ENCODE measurements at regions not wholly inside any gene's neighbourhood (a gene's known extent, or its start where the extent isn't known, plus 50 kb on each side); places are given as distances from the start of the nearest gene placed in this dataset.

GRCh38 chr4:71188951-71189350, 149.9 kb upstream of the SLC4A4 start:
- no peak overlapping the region for H3K27ac ChIP-seq (ENCODE audit: low read length)
- no peak overlapping the region for H3K4me3 ChIP-seq (ENCODE audit: low read length)
- H3K36me3 ChIP-seq (ENCODE audit: control insufficient read depth, low read depth, low read length) = no peaks in the 10 kb centered on the region
- no peaks in the 10 kb centered on the region for H3K9me3 ChIP-seq (ENCODE audit: control insufficient read depth, low read depth, low read length)
- peaks cover 44% of the 10 kb centered on the region for H3K27me3 ChIP-seq (ENCODE audit: control insufficient read depth, insufficient read depth, low read length)
- no peak overlapping the region for H3K9ac ChIP-seq (ENCODE audit: low read length)
- H3K4me1 ChIP-seq (ENCODE audit: control insufficient read depth, low read depth, low read length) = peaks cover 4% of the 10 kb centered on the region

DNA sequence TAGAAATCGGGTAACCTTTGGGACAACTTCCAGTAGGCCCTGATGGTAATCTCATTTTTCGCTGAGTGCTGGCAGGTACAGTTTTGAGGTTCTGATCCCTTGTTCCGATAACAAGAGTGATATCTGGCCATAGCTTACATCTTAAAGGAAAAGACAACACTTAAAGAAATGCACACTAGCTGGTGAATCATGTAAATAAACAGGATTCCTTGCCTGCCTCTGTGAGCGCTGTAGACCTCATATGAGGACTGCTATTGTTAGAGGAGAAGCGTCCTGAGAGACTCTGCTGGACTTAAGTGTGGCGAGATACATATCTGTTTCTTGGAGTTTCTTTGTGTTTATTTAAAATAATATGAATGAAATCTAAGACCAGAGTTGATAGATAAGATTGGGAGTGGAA, 149.3 kb upstream of the SLC4A4 start:
- H3K36me3 ChIP-seq (ENCODE audit: control insufficient read depth, low read depth, low read length) = no peaks in the 10 kb centered on the region
- H3K9ac ChIP-seq (ENCODE audit: low read length) = no peak overlapping the region
- H3K4me1 ChIP-seq (ENCODE audit: control insufficient read depth, low read depth, low read length) = peaks cover 4% of the 10 kb centered on the region
- no peaks in the 10 kb centered on the region for H3K9me3 ChIP-seq (ENCODE audit: control insufficient read depth, low read depth, low read length)
- H3K27ac ChIP-seq (ENCODE audit: low read length) = no peak overlapping the region
- H3K27me3 ChIP-seq (ENCODE audit: control insufficient read depth, insufficient read depth, low read length) = peaks cover 41% of the 10 kb centered on the region
- H3K4me3 ChIP-seq (ENCODE audit: low read length) = no peak overlapping the region

- Histone ChIP-seq H3K4me3 (ENCODE audit: low read length) (no peak overlapping the region), H3K4me1 (ENCODE audit: control insufficient read depth, low read depth, low read length) (peaks cover 4% of the 10 kb centered on the region), H3K27ac (ENCODE audit: low read length) (no peak overlapping the region), H3K9ac (ENCODE audit: low read length) (no peak overlapping the region), H3K27me3 (ENCODE audit: control insufficient read depth, insufficient read depth, low read length) (peaks cover 1% of the 10 kb centered on the region), H3K36me3 (ENCODE audit: control insufficient read depth, low read depth, low read length) (no peaks in the 10 kb centered on the region), H3K9me3 (ENCODE audit: control insufficient read depth, low read depth, low read length) (no peaks in the 10 kb centered on the region)
Observed at GRCh38 chr4:71194454-71194853, 144.4 kb upstream of the SLC4A4 start.

GRCh38 chr4:71195924-71196323, 142.9 kb upstream of the SLC4A4 start:
- H3K27ac ChIP-seq (ENCODE audit: low read length) = no peak overlapping the region

DNA sequence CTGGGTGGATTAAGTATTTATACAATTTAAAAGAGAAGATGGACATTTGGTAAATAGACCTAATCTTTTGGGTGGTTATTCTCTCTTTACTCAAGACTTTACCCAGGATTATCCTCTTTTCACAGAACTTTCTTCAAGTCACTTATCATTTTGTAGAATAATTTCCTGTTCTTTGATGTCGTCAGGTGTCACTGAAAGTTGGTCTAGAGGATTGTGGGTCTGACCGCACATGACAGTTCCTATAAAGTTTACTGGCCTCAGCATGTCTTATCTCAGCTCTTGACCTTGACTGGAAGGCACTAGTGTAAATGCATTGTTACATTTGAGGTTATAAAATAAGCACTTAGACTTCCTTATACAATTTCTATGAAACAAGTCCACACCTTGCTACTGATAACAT, 139.9 kb upstream of the SLC4A4 start:
- Histone ChIP-seq H3K36me3 (ENCODE audit: control insufficient read depth, low read depth, low read length) (no peaks in the 10 kb centered on the region), H3K4me1 (ENCODE audit: control insufficient read depth, low read depth, low read length) (peaks cover 4% of the 10 kb centered on the region), H3K27me3 (ENCODE audit: control insufficient read depth, insufficient read depth, low read length) (no peaks in the 10 kb centered on the region)

More at GRCh38 chr4:71195924-71196323, 142.9 kb upstream of the SLC4A4 start:
- no peak overlapping the region for H3K9ac ChIP-seq (ENCODE audit: low read length)
- H3K9me3 ChIP-seq (ENCODE audit: control insufficient read depth, low read depth, low read length) = no peaks in the 10 kb centered on the region
- H3K36me3 ChIP-seq (ENCODE audit: control insufficient read depth, low read depth, low read length) = no peaks in the 10 kb centered on the region
- peaks cover 4% of the 10 kb centered on the region for H3K4me1 ChIP-seq (ENCODE audit: control insufficient read depth, low read depth, low read length)
- no peaks in the 10 kb centered on the region for H3K27me3 ChIP-seq (ENCODE audit: control insufficient read depth, insufficient read depth, low read length)
- no peak overlapping the region for H3K4me3 ChIP-seq (ENCODE audit: low read length)

DNA sequence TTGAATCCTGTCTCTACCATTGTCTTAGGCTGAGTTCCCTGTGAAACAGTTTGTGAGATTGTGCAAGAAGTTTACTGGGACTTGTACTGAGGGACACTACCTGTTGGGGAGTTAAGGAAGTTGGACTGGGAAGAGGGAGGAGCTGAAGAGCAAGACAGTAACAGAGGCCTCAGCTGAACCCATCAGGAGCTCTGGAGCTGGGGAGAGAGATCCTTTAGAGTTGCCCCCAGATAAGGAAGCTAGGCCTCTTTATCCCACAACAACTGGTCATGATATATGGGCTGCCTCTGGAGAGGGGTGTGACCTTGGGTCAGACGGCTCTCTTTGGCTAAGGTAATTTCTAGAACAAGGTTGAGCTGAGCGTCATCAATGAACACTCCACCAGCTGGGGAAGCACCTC, 137.8 kb upstream of the SLC4A4 start:
- no peaks in the 10 kb centered on the region for H3K27me3 ChIP-seq (ENCODE audit: control insufficient read depth, insufficient read depth, low read length)
- H3K36me3 ChIP-seq (ENCODE audit: control insufficient read depth, low read depth, low read length) = no peaks in the 10 kb centered on the region
- no peaks in the 10 kb centered on the region for H3K9me3 ChIP-seq (ENCODE audit: control insufficient read depth, low read depth, low read length)
- no peak overlapping the region for H3K27ac ChIP-seq (ENCODE audit: low read length)
- peaks cover 5% of the 10 kb centered on the region for H3K4me1 ChIP-seq (ENCODE audit: control insufficient read depth, low read depth, low read length)
- H3K4me3 ChIP-seq (ENCODE audit: low read length) = no peak overlapping the region
- H3K9ac ChIP-seq (ENCODE audit: low read length) = no peak overlapping the region

More for the DNA sequence above, 139.9 kb upstream of the SLC4A4 start:
- Histone ChIP-seq H3K4me3 (ENCODE audit: low read length) (no peak overlapping the region), H3K27ac (ENCODE audit: low read length) (no peak overlapping the region), H3K9ac (ENCODE audit: low read length) (no peak overlapping the region), H3K9me3 (ENCODE audit: control insufficient read depth, low read depth, low read length) (no peaks in the 10 kb centered on the region)

GRCh38 chr4:71201817-71202576, 136.8 kb upstream of the SLC4A4 start:
- Histone ChIP-seq H3K4me1 (ENCODE audit: control insufficient read depth, low read depth, low read length) (peaks cover 5% of the 10 kb centered on the region), H3K27ac (ENCODE audit: low read length) (no peak overlapping the region), H3K9ac (ENCODE audit: low read length) (no peak overlapping the region)

GRCh38 chr4:71202705-71203104, 136.1 kb upstream of the SLC4A4 start:
- no peak overlapping the region for H3K9ac ChIP-seq (ENCODE audit: low read length)

More at GRCh38 chr4:71201817-71202576, 136.8 kb upstream of the SLC4A4 start:
- Histone ChIP-seq H3K27me3 (ENCODE audit: control insufficient read depth, insufficient read depth, low read length) (no peaks in the 10 kb centered on the region), H3K36me3 (ENCODE audit: control insufficient read depth, low read depth, low read length) (no peaks in the 10 kb centered on the region), H3K9me3 (ENCODE audit: control insufficient read depth, low read depth, low read length) (no peaks in the 10 kb centered on the region), H3K4me3 (ENCODE audit: low read length) (no peak overlapping the region)

DNA sequence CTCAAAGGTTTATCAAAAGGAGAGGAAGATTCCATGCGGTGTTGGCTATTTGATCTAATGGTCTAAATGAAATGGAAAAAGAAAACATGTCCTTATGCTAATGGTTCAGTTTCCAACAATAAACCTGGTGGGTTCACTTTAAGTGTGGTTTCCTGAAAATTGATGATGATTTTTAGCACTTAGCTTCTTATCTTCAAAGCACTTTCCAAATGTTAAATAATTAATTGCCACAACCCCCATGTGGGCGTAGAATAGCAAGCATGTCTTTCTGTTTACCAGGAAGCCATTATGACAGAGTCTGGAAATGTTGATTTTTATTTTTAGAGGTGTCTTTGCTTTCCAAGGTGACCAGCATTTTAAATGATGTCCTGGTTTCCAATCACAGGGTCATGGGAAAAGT, 134.8 kb upstream of the SLC4A4 start:
- Histone ChIP-seq H3K4me1 (ENCODE audit: control insufficient read depth, low read depth, low read length) (peaks cover 5% of the 10 kb centered on the region), H3K36me3 (ENCODE audit: control insufficient read depth, low read depth, low read length) (no peaks in the 10 kb centered on the region), H3K9ac (ENCODE audit: low read length) (no peak overlapping the region), H3K9me3 (ENCODE audit: control insufficient read depth, low read depth, low read length) (no peaks in the 10 kb centered on the region), H3K4me3 (ENCODE audit: low read length) (no peak overlapping the region), H3K27ac (ENCODE audit: low read length) (no peak overlapping the region), H3K27me3 (ENCODE audit: control insufficient read depth, insufficient read depth, low read length) (no peaks in the 10 kb centered on the region)

More at GRCh38 chr4:71202705-71203104, 136.1 kb upstream of the SLC4A4 start:
- Histone ChIP-seq H3K4me3 (ENCODE audit: low read length) (no peak overlapping the region), H3K4me1 (ENCODE audit: control insufficient read depth, low read depth, low read length) (peaks cover 5% of the 10 kb centered on the region), H3K9me3 (ENCODE audit: control insufficient read depth, low read depth, low read length) (no peaks in the 10 kb centered on the region), H3K27ac (ENCODE audit: low read length) (no peak overlapping the region), H3K27me3 (ENCODE audit: control insufficient read depth, insufficient read depth, low read length) (no peaks in the 10 kb centered on the region), H3K36me3 (ENCODE audit: control insufficient read depth, low read depth, low read length) (no peaks in the 10 kb centered on the region)

DNA sequence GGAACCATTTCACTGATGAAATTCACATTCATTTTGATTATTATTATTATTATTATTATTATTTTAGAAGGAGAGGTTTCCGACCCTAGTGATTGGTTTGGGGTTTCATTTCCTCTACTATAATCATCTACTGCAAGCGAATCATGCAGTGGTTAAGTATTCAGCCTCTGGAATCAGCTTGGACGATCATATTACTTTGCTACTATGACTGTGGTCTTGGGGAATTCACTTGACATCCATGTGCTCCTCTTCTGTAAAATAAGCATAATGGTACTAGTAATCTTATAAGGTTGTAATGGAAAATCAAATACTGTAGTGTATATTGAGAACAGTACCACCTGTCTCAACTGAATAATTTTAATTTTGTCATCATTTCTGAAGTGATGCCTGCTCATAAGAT, 132.1 kb upstream of the SLC4A4 start:
- H3K27ac ChIP-seq (ENCODE audit: low read length) = no peak overlapping the region
- no peak overlapping the region for H3K9ac ChIP-seq (ENCODE audit: low read length)
- H3K4me1 ChIP-seq (ENCODE audit: control insufficient read depth, low read depth, low read length) = peaks cover 5% of the 10 kb centered on the region
- H3K36me3 ChIP-seq (ENCODE audit: control insufficient read depth, low read depth, low read length) = no peaks in the 10 kb centered on the region
- no peaks in the 10 kb centered on the region for H3K27me3 ChIP-seq (ENCODE audit: control insufficient read depth, insufficient read depth, low read length)
- H3K9me3 ChIP-seq (ENCODE audit: control insufficient read depth, low read depth, low read length) = no peaks in the 10 kb centered on the region
- H3K4me3 ChIP-seq (ENCODE audit: low read length) = no peak overlapping the region

DNA sequence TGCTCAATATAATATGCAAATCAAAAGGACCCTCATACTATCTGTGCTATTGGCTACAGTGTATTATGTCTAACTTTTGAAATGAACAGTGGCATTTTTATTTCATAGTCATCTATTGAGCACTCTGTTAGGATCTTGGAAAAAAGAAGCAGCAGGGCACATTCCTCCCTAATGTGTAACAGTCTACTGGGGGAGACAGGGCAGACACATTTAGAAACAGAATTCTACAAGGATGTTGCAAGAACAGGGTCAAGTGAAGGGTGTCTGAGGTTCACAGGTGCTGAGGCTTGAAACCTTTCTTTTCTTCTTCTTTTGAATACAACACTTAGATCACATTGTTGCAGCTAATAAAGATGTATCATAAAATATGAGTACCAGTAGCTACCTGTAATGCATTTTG, 129.7 kb upstream of the SLC4A4 start:
- Histone ChIP-seq H3K4me3 (ENCODE audit: low read length) (no peak overlapping the region), H3K4me1 (ENCODE audit: control insufficient read depth, low read depth, low read length) (peaks cover 5% of the 10 kb centered on the region), H3K9ac (ENCODE audit: low read length) (no peak overlapping the region), H3K36me3 (ENCODE audit: control insufficient read depth, low read depth, low read length) (no peaks in the 10 kb centered on the region), H3K27me3 (ENCODE audit: control insufficient read depth, insufficient read depth, low read length) (no peaks in the 10 kb centered on the region), H3K27ac (ENCODE audit: low read length) (no peak overlapping the region), H3K9me3 (ENCODE audit: control insufficient read depth, low read depth, low read length) (no peaks in the 10 kb centered on the region)

GRCh38 chr4:71210823-71211222, 128.0 kb upstream of the SLC4A4 start:
- H3K36me3 ChIP-seq (ENCODE audit: control insufficient read depth, low read depth, low read length) = no peaks in the 10 kb centered on the region
- no peak overlapping the region for H3K9ac ChIP-seq (ENCODE audit: low read length)
- H3K27me3 ChIP-seq (ENCODE audit: control insufficient read depth, insufficient read depth, low read length) = no peaks in the 10 kb centered on the region
- H3K9me3 ChIP-seq (ENCODE audit: control insufficient read depth, low read depth, low read length) = no peaks in the 10 kb centered on the region
- H3K27ac ChIP-seq (ENCODE audit: low read length) = no peak overlapping the region
- no peak overlapping the region for H3K4me3 ChIP-seq (ENCODE audit: low read length)
- no peaks in the 10 kb centered on the region for H3K4me1 ChIP-seq (ENCODE audit: control insufficient read depth, low read depth, low read length)
